Parathyroid adenoma (tissue), 2 donors: ENCODE measurements at regions not wholly inside any gene's neighbourhood (a gene's known extent, or its start where the extent isn't known, plus 50 kb on each side); places are given as distances from the start of the nearest gene placed in this dataset.

Experiments
- H2AFZ ChIP-seq: fragments of 300-600 bp; sonication (generic); one replicate; pipeline ENCODE4 v1.7.0; 2017; ENCODE audit warnings: antibody characterized with exemption, mild to moderate bottlenecking
- H3K27ac ChIP-seq: fragments of 300-600 bp; sonication (generic); one replicate; pipeline ENCODE4 v1.7.0; 2017
- H3K27me3 ChIP-seq: fragments of 300-600 bp; sonication (generic); one replicate; pipeline ENCODE4 v1.7.0; 2017; ENCODE audit warnings: low read length; ENCODE audit not compliant: control insufficient read depth, insufficient read depth
- H3K36me3 ChIP-seq: fragments of 300-600 bp; sonication (generic); one replicate; pipeline ENCODE4 v1.7.0; 2017; ENCODE audit warnings: low read length; ENCODE audit not compliant: control insufficient read depth, insufficient read depth
- H3K4me1 ChIP-seq: fragments of 300-600 bp; sonication (generic); one replicate; pipeline ENCODE4 v1.7.0; 2017; ENCODE audit warnings: control low read depth
- H3K4me2 ChIP-seq: fragments of 300-600 bp; sonication (generic); one replicate; pipeline ENCODE4 v1.7.0; 2017; ENCODE audit warnings: low read length
- H3K4me3 ChIP-seq: fragments of 300-600 bp; sonication (generic); one replicate; pipeline ENCODE4 v1.7.0; 2017; ENCODE audit warnings: low read depth, low read length
- H3K79me2 ChIP-seq: fragments of 300-600 bp; sonication (generic); one replicate; pipeline ENCODE4 v1.7.0; 2017; ENCODE audit warnings: control low read depth
- H3K9ac ChIP-seq: fragments of 300-600 bp; sonication (generic); one replicate; pipeline ENCODE4 v1.7.0; 2017; ENCODE audit warnings: mild to moderate bottlenecking
- H3K9me3 ChIP-seq: fragments of 300-600 bp; sonication (generic); one replicate; pipeline ENCODE4 v1.7.0; 2017; ENCODE audit warnings: low read length; ENCODE audit not compliant: control insufficient read depth
- TF ChIP-seq, protein P1 (sequence below): fragments of 300-600 bp; sonication (generic); IDR thresholded peaks from one replicate; pipeline ENCODE4 v1.7.0; 2017; ENCODE audit warnings: antibody characterized with exemption, mild to moderate bottlenecking
- donor health status: primary hyperparathyroidism.

DNA sequence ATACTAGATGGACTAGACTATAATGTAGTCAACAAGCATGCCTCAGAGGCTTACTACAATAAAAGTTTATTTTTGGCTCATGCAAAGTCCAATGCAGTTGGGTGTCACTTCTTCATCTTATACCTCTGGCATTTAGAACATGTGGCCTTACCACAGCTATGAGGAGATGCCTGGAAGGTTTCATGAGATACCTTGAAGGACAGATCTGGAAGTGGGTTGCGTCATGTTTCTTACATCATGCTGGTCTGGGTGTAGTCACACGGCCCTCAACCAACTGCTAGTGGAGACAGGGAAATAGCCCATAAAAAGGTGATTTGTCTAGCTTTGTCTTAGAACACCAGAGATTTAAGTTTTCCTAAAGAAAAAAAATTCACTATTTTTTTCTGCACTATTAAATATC, 91.7 kb upstream of the MMADHC start:
- H3K79me2 ChIP-seq: no peaks in the 10 kb centered on the region
- no peaks in the 10 kb centered on the region for H3K4me1 ChIP-seq
- H3K9ac ChIP-seq: no peak overlapping the region
- H2AFZ ChIP-seq: no peak overlapping the region
- TF ChIP-seq, protein P1, sequence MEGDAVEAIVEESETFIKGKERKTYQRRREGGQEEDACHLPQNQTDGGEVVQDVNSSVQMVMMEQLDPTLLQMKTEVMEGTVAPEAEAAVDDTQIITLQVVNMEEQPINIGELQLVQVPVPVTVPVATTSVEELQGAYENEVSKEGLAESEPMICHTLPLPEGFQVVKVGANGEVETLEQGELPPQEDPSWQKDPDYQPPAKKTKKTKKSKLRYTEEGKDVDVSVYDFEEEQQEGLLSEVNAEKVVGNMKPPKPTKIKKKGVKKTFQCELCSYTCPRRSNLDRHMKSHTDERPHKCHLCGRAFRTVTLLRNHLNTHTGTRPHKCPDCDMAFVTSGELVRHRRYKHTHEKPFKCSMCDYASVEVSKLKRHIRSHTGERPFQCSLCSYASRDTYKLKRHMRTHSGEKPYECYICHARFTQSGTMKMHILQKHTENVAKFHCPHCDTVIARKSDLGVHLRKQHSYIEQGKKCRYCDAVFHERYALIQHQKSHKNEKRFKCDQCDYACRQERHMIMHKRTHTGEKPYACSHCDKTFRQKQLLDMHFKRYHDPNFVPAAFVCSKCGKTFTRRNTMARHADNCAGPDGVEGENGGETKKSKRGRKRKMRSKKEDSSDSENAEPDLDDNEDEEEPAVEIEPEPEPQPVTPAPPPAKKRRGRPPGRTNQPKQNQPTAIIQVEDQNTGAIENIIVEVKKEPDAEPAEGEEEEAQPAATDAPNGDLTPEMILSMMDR: no peak
- no peak overlapping the region for H3K27ac ChIP-seq
- H3K4me3 ChIP-seq: no peak overlapping the region
- H3K36me3 ChIP-seq: no peaks in the 10 kb centered on the region
- no peaks in the 10 kb centered on the region for H3K9me3 ChIP-seq
- no peak overlapping the region for H3K4me2 ChIP-seq
- H3K27me3 ChIP-seq: no peaks in the 10 kb centered on the region

DNA sequence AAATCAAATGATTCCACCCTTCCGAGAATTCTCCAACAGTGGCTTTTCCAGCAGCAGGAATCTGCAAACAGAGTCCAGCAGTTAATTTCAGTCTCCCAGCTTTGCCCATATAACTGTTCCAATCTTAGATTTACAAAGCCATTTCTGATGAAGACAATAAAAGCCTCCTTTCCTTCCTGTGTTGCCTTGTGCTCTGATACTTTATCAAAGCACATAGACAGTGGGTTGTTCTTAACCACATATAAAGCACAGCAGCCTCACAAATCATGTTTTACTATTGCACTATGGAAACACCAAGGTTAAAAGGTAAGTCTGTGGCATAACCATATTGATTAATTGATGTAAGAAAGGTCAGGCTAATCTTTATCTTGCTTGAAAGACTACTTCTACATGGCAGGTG, 89.8 kb upstream of the MMADHC start:
- no peak overlapping the region for H3K9ac ChIP-seq
- no peaks in the 10 kb centered on the region for H3K9me3 ChIP-seq
- no peaks in the 10 kb centered on the region for H3K79me2 ChIP-seq
- TF ChIP-seq, protein P1: no peak
- no peaks in the 10 kb centered on the region for H3K36me3 ChIP-seq
- H2AFZ ChIP-seq: no peak overlapping the region
- H3K27me3 ChIP-seq: no peaks in the 10 kb centered on the region
- no peak overlapping the region for H3K27ac ChIP-seq
- H3K4me1 ChIP-seq: no peaks in the 10 kb centered on the region
- no peak overlapping the region for H3K4me2 ChIP-seq
- no peak overlapping the region for H3K4me3 ChIP-seq

DNA sequence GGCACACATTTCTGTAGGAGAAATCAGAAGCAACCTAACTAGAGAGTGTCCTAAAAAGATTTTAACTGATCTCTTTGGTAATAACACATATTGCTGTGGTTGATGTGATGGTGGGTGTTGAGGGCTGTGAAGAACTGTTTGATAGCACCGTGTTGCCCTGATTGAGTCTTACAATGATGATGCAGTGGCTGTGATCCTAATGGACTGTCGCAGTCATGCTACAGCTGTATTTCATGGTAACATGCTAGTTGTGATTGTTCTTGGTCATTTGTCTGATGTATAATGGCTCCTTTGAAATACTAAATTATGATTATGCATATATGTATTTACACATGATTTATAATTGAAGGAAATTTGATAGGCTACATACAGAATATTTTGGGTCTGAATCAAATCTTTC, 82.5 kb upstream of the MMADHC start:
- Histone ChIP-seq H3K27me3 (no peaks in the 10 kb centered on the region), H3K4me3 (no peak overlapping the region), H3K9me3 (no peaks in the 10 kb centered on the region), H3K4me1 (no peaks in the 10 kb centered on the region), H3K79me2 (no peaks in the 10 kb centered on the region), H3K9ac (no peak overlapping the region), H3K4me2 (no peak overlapping the region), H3K27ac (no peak overlapping the region), H2AFZ (no peak overlapping the region), H3K36me3 (no peaks in the 10 kb centered on the region)
- TF ChIP-seq, protein P1: no peak

DNA sequence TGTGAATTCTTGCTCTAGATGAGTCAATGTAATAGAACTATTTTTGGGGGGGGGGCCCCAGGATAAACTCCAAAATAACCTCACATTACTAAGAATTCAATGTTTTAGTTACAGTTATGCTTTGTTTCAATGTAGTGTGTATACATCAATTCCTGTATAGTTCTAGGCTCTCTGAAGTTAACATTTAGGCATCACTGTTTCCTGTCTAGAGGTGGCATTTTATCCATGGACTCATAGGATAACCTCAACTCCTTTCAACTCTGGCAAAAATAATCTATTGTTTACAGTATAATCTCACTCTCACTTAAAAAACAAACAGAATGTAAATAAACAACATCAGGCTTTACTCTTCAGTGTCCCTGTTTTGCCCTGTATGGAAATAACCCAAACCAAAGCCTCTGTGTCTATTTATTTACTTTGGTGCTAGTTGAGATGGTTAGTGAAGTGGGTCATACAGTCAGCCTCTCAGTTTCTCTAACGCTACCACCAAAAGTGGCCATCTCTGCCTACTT, 79.3 kb upstream of the MMADHC start:
- no peaks in the 10 kb centered on the region for H3K36me3 ChIP-seq
- no peaks in the 10 kb centered on the region for H3K79me2 ChIP-seq
- no peak overlapping the region for H3K4me2 ChIP-seq
- no peak overlapping the region for H3K4me3 ChIP-seq
- no peaks in the 10 kb centered on the region for H3K27me3 ChIP-seq
- no peaks in the 10 kb centered on the region for H3K9me3 ChIP-seq
- H2AFZ ChIP-seq: no peak overlapping the region
- TF ChIP-seq, protein P1: no peak
- H3K4me1 ChIP-seq: no peaks in the 10 kb centered on the region
- H3K9ac ChIP-seq: no peak overlapping the region
- H3K27ac ChIP-seq: no peak overlapping the region

DNA sequence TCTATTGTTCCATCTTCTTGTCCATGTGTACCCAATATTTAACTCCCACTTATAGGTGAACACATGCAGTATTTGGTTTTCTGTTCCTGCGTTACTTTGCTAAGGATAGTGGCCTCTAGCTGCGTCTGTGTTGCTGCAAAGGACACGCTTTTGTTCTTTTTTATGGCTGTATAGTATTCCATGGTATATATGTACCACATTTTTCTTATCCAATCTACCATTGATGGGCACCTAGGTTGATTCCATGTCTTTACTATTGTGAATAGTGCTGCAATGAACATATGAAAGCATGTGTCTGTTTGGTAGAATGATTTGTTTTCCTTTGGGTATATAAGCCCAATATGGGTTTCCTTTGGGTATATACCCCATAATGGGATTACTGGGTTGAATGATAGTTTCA, 77.3 kb upstream of the MMADHC start:
- Histone ChIP-seq H3K27me3 (no peaks in the 10 kb centered on the region), H3K9me3 (no peaks in the 10 kb centered on the region), H2AFZ (no peak overlapping the region), H3K9ac (no peak overlapping the region), H3K79me2 (no peaks in the 10 kb centered on the region), H3K4me2 (no peak overlapping the region), H3K36me3 (no peaks in the 10 kb centered on the region), H3K4me3 (no peak overlapping the region), H3K27ac (no peak overlapping the region), H3K4me1 (no peaks in the 10 kb centered on the region)
- TF ChIP-seq, protein P1: no peak
